Left lung (tissue), 4 donors: ENCODE measurements at regions not wholly inside any gene's neighbourhood (a gene's known extent, or its start where the extent isn't known, plus 50 kb on each side); places are given as distances from the start of the nearest gene placed in this dataset.

Experiments used
- ATAC-seq: fragments of 200-7000 bp; cut with Tn5 transposase; one replicate; pipeline ENCODE4 v1.9.1; 2020; ENCODE audit warnings: moderate library complexity
- DNase-seq, 4 donors: peaks; one replicate each; pipeline ENCODE4 v3.0.0-alpha.2; 2013 to 2020
- H3K27ac ChIP-seq, 2 donors: fragments of 200-600 bp; sonication (generic) in 1 of 2; one replicate each; pipeline versions ENCODE4 v1.5.0 to v1.8.0; 2020 to 2021
- H3K27me3 ChIP-seq, 2 donors: fragments of 200-600 bp; sonication (generic) in 1 of 2; one replicate each; pipeline versions ENCODE4 v1.5.0 to v1.8.0; 2020 to 2021
- H3K36me3 ChIP-seq, 2 donors: fragments of 200-600 bp; sonication (generic) in 1 of 2; one replicate each; pipeline versions ENCODE4 v1.5.0 to v1.8.0; 2020 to 2021
- H3K4me1 ChIP-seq, 2 donors: fragments of 200-600 bp; one replicate each; pipeline ENCODE4 v1.8.0; 2021
- H3K4me3 ChIP-seq, 2 donors: fragments of 200-600 bp; sonication (generic) in 1 of 2; one replicate each; pipeline versions ENCODE4 v1.5.0 to v1.8.0; 2020 to 2021; ENCODE audit warnings: mild to moderate bottlenecking in 1 of 2
- H3K9me3 ChIP-seq, 2 donors: fragments of 200-600 bp; sonication (generic) in 1 of 2; one replicate each; pipeline versions ENCODE4 v1.5.0 to v1.8.0; 2020 to 2021
- CTCF ChIP-seq, 2 donors: fragments of 200-600 bp; sonication (generic) in 1 of 2; IDR thresholded peaks; one replicate each; pipeline versions ENCODE4 v1.5.0 to v1.8.0; 2021; ENCODE audit warnings: antibody characterized with exemption in 2 of 2
- intact Hi-C, 2 donors: fragments of 100-400 bp; cut with DNase I; formaldehyde crosslinking; loops; one replicate each; pipeline versions ENCODE4 v1.11.2 to v1.14.2; 2022
- donor health status: DM: no; HTN: yes; CAD: no.
- donor health status: DM: no; HTN: no; CAD: no.

GRCh38 chr4:187065396-187065795 is 341.7 kb upstream of the FAT1 start:
- no peak for TF ChIP-seq CTCF (IDR thresholded peaks at IDR 0.05)
- Histone ChIP-seq H3K4me1 (no peaks in the 10 kb centered on the region), H3K4me3 (no peak overlapping the region), H3K27me3 (no peaks in the 10 kb centered on the region), H3K9me3 (no peaks in the 10 kb centered on the region), H3K27ac (no peak overlapping the region), H3K36me3 (no peaks in the 10 kb centered on the region)
- DNase-seq (no peak), ATAC-seq (no peak)
- intact Hi-C loops = no loop called here

GRCh38 chr4:187065806-187066205 is 342.1 kb upstream of the FAT1 start:
- ATAC-seq = no peak
- DNase-seq = no peak
- Histone ChIP-seq H3K27ac (no peak overlapping the region), H3K4me1 (no peaks in the 10 kb centered on the region), H3K9me3 (no peaks in the 10 kb centered on the region), H3K36me3 (no peaks in the 10 kb centered on the region), H3K4me3 (no peak overlapping the region), H3K27me3 (no peaks in the 10 kb centered on the region)
- no peak for TF ChIP-seq CTCF (IDR thresholded peaks at IDR 0.05)
- intact Hi-C loops = no loop called here

GRCh38 chr4:187069398-187069797 is 345.7 kb upstream of the FAT1 start:
- Histone ChIP-seq H3K9me3 (no peaks in the 10 kb centered on the region), H3K4me1 (no peaks in the 10 kb centered on the region), H3K4me3 (no peak overlapping the region), H3K27me3 (no peaks in the 10 kb centered on the region), H3K36me3 (no peaks in the 10 kb centered on the region), H3K27ac (no peak overlapping the region)
- no peak for DNase-seq
- intact Hi-C loops = no loop called here
- no peak for TF ChIP-seq CTCF (IDR thresholded peaks at IDR 0.05)
- no peak for ATAC-seq

GRCh38 chr4:187070158-187070557 is 346.5 kb upstream of the FAT1 start:
- no peaks in the 10 kb centered on the region for H3K27me3 ChIP-seq
- no peak for TF ChIP-seq CTCF (IDR thresholded peaks at IDR 0.05)

GRCh38 chr4:187070740-187071139 is 347.1 kb upstream of the FAT1 start:
- no peak for ATAC-seq
- H3K27ac ChIP-seq = no peak overlapping the region
- intact Hi-C loops = no loop called here
- H3K9me3 ChIP-seq = no peaks in the 10 kb centered on the region
- H3K27me3 ChIP-seq = no peaks in the 10 kb centered on the region
- no peak for DNase-seq
- H3K36me3 ChIP-seq = no peaks in the 10 kb centered on the region
- no peak for TF ChIP-seq CTCF (IDR thresholded peaks at IDR 0.05)
- H3K4me3 ChIP-seq = no peak overlapping the region
- no peaks in the 10 kb centered on the region for H3K4me1 ChIP-seq

More at GRCh38 chr4:187070158-187070557, 346.5 kb upstream of the FAT1 start:
- ATAC-seq (no peak), DNase-seq (no peak)
- Histone ChIP-seq H3K4me3 (no peak overlapping the region), H3K27ac (no peak overlapping the region), H3K9me3 (no peaks in the 10 kb centered on the region), H3K36me3 (no peaks in the 10 kb centered on the region), H3K4me1 (no peaks in the 10 kb centered on the region)
- intact Hi-C loops = no loop called here
